Kidney (tissue), 13 donors: ENCODE measurements at regions not wholly inside any gene's neighbourhood (a gene's known extent, or its start where the extent isn't known, plus 50 kb on each side); places are given as distances from the start of the nearest gene placed in this dataset.

ENCODE experiments used
- DNase-seq, 5 donors: peaks; one replicate each; pipeline ENCODE4 v3.0.0-alpha.2; 2013 to 2020
- FAIRE-seq: peaks from 2 replicates; lab custom pipeline; 2012; peaks lifted over from hg19 to GRCh38; lab: Jason Lieb, UNC
- H3K27ac ChIP-seq, 2 donors: one replicate each; pipeline ENCODE4 v1.7.0; 2013; ENCODE audit warnings: low read depth in 2 of 2, low read length in 2 of 2, inconsistent platforms in 1 of 2
- H3K27me3 ChIP-seq: one replicate; pipeline ENCODE4 v1.7.1; 2013; ENCODE audit warnings: low read length, inconsistent platforms; ENCODE audit not compliant: control insufficient read depth, insufficient read depth
- H3K36me3 ChIP-seq, 3 donors: one replicate each; pipeline versions ENCODE4 v1.7.0 to v1.7.1; 2013; ENCODE audit warnings: low read length in 3 of 3, control low read depth in 1 of 3, inconsistent platforms in 1 of 3; ENCODE audit not compliant: insufficient read depth in 3 of 3, control insufficient read depth in 2 of 3
- H3K4me1 ChIP-seq, 3 donors: one replicate each; pipeline versions ENCODE4 v1.7.0 to v1.7.1; 2013; ENCODE audit warnings: low read length in 3 of 3, inconsistent platforms in 1 of 3, low read depth in 1 of 3; ENCODE audit not compliant: control insufficient read depth in 2 of 3, insufficient read depth in 2 of 3
- H3K4me3 ChIP-seq, 3 donors: one replicate each; pipeline versions ENCODE4 v1.7.0 to v1.8.1; 2013; ENCODE audit warnings: low read length in 3 of 3, control low read depth in 1 of 3, inconsistent platforms in 1 of 3
- H3K9ac ChIP-seq, 3 donors: one replicate each; pipeline versions ENCODE4 v1.7.0 to v1.7.1; 2013; ENCODE audit warnings: low read length in 3 of 3, control low read depth in 1 of 3, inconsistent platforms in 1 of 3
- H3K9me3 ChIP-seq, 3 donors: one replicate each; pipeline versions ENCODE4 v1.7.0 to v1.7.1; 2013; ENCODE audit warnings: low read length in 3 of 3, control low read depth in 1 of 3, inconsistent platforms in 1 of 3; ENCODE audit not compliant: control insufficient read depth in 2 of 3, insufficient read depth in 1 of 3
- CTCF ChIP-seq: IDR thresholded peaks from 3 replicates; pipeline ENCODE4 v1.5.1; 2012; ENCODE audit warnings: mild to moderate bottlenecking, moderate library complexity, borderline replicate concordance; ENCODE audit not compliant: insufficient read depth; ENCODE audit errors: extremely low read depth
- intact Hi-C: fragments of 100-400 bp; cut with DNase I; formaldehyde crosslinking; loops from one replicate; pipeline ENCODE4 v1.11.1; 2022
- donor health status: control.
- donor health status: control.
- donor health status: control.
- donor health status: control.
- donor health status: control.
- donor health status: DM: yes; HTN: yes; CAD: no.
- donor health status: Normal renal cell carcinoma (clear cell type).

DNA sequence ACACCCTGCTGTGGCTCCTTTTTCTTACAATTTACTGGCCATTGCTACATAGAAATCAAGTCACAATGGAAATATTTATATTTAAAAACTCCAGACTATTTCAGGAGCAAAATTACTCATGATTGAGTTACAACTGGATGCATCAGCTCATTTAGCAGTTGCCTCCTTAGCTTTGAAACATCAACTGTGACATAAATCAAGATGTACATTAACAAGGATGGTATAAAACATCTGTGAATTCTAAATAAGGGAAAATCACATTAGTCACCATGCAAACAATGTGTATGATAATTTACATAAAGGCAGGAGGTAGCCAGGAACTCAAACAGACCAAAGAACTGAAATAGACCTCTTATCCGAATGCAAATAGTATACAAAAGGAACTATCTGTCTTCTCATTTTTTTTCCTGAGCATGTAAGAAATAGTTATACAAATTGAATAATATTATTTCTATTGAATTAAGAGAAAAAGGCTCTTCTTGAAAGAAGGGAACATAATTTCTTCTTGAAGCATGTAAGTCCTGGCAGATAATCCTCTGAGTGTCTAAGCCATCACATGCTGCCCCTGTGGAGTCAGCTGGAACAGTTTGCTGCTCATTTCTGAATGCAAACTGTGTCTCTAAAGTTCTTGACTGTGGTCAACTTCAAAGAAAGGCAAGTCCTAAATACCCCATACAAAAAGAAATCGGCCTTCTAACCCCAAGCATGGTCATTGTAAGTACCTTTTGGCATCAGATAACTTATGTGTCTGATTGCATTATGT, 151.2 kb downstream of the NAA11 start:
- no peaks in the 10 kb centered on the region for H3K4me1 ChIP-seq
- H3K27me3 ChIP-seq, result no peaks in the 10 kb centered on the region
- no peak overlapping the region for H3K9ac ChIP-seq
- peaks cover 0 to 2% (median 0%) of the 10 kb centered on the region in 3 donors for H3K9me3 ChIP-seq
- H3K36me3 ChIP-seq, result no peaks in the 10 kb centered on the region
- intact Hi-C loops, result no loop called here
- FAIRE-seq, result no peak
- no peak overlapping the region for H3K27ac ChIP-seq
- TF ChIP-seq CTCF, result no peak
- peak in 1 of 5 donors; percentile 37 for DNase-seq
- H3K4me3 ChIP-seq, result no peak overlapping the region

DNA sequence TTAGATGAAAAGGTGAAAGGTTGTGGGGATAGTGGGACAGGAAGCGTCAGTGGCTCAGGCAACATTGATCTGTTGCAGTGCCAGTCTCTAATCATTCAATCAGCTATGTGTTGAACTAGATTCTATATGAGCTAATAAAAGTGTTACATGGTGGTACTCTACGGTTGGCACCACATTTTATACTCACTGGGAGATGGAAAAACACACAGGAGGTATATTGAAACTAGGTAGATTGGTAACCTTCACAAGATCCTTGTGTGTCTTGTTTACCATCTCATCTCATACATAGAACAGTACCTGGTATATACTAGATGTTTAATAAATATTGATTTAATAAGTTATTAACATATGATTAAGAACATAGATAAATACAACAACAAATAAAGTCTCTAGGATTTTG, 152.7 kb downstream of the NAA11 start:
- H3K27ac ChIP-seq, result no peak overlapping the region
- no peak for DNase-seq
- no peak for TF ChIP-seq CTCF
- H3K27me3 ChIP-seq, result no peaks in the 10 kb centered on the region
- H3K36me3 ChIP-seq, result no peaks in the 10 kb centered on the region
- H3K9ac ChIP-seq, result no peak overlapping the region
- intact Hi-C loops, result no loop called here
- H3K4me3 ChIP-seq, result no peak overlapping the region
- H3K4me1 ChIP-seq, result no peaks in the 10 kb centered on the region
- peaks cover 0 to 3% (median 0%) of the 10 kb centered on the region in 3 donors for H3K9me3 ChIP-seq
- no peak for FAIRE-seq

- Histone ChIP-seq H3K36me3 (no peaks in the 10 kb centered on the region), H3K4me3 (no peak overlapping the region), H3K9me3 (peaks cover 0 to 3% (median 0%) of the 10 kb centered on the region in 3 donors), H3K4me1 (no peaks in the 10 kb centered on the region), H3K9ac (no peak overlapping the region), H3K27ac (no peak overlapping the region), H3K27me3 (no peaks in the 10 kb centered on the region)
- intact Hi-C loops, result no loop called here
- FAIRE-seq, result no peak
- no peak for TF ChIP-seq CTCF
- DNase-seq, result no peak
Measured at GRCh38 chr4:79170077-79170476, 155.8 kb downstream of the NAA11 start.
